Common myeloid progenitor, CD34-positive (primary cell): ENCODE measurements at regions not wholly inside any gene's neighbourhood (a gene's known extent, or its start where the extent isn't known, plus 50 kb on each side); places are given as distances from the start of the nearest gene placed in this dataset.
"Not testable (repeated sequence)": the region's sequence is repeated elsewhere in the genome, so short reads cannot be mapped to it uniquely, and the experiment has no call there.

Experiments used
- CTCF ChIA-PET: fragments of 350-600 bp; sonication (Branson Sonifier 250); formaldehyde crosslinking; loops from one replicate; lab custom pipeline; 2021; ENCODE audit warnings: antibody characterized with exemption; lab: Charles Lee
- POLR2A ChIA-PET: fragments of 350-600 bp; sonication (Branson Sonifier 250); formaldehyde crosslinking; loops from one replicate; lab custom pipeline; 2021; ENCODE audit warnings: antibody characterized with exemption; lab: Charles Lee
- DNase-seq, 3 donors: peaks; one replicate each; pipeline versions ENCODE4 v3.0.0 to v3.0.0-alpha.2; 2013
- H3K27ac ChIP-seq, 2 experiments: 1 replicate in 1 of 2; 2 replicates in 1 of 2; pipeline ENCODE4 v1.7.0; 2013; ENCODE audit warnings: inconsistent platforms in 2 of 2, low read length in 2 of 2, mild to moderate bottlenecking in 2 of 2, low read depth in 1 of 2, moderate library complexity in 1 of 2; ENCODE audit not compliant: severe bottlenecking in 2 of 2, insufficient read depth in 1 of 2, poor library complexity in 1 of 2
- H3K27me3 ChIP-seq, 5 experiments: replicated peaks in 2 of 5; 1 replicate in 3 of 5; 2 replicates in 2 of 5; pipeline versions ENCODE4 v1.6.1 to v1.7.0; 2013; ENCODE audit warnings: low read length in 4 of 5, mild to moderate bottlenecking in 2 of 5, moderate library complexity in 2 of 5, inconsistent platforms in 1 of 5; ENCODE audit not compliant: insufficient read depth in 5 of 5, control insufficient read depth in 4 of 5
- H3K36me3 ChIP-seq, 4 experiments: 1 replicate in 2 of 4; 2 replicates in 2 of 4; pipeline versions ENCODE4 v1.6.1 to v1.7.0; 2013; ENCODE audit warnings: low read length in 3 of 4, control low read depth in 1 of 4, mild to moderate bottlenecking in 1 of 4; ENCODE audit not compliant: control insufficient read depth in 4 of 4, insufficient read depth in 4 of 4
- H3K4me1 ChIP-seq, 4 experiments: 1 replicate in 3 of 4; 2 replicates in 1 of 4; pipeline versions ENCODE4 v1.6.1 to v1.7.1; 2013; ENCODE audit warnings: low read length in 3 of 4, mild to moderate bottlenecking in 3 of 4, control low read depth in 1 of 4, inconsistent platforms in 1 of 4, moderate library complexity in 1 of 4; ENCODE audit not compliant: control insufficient read depth in 4 of 4, insufficient read depth in 4 of 4; ENCODE audit errors: control extremely low read depth in 1 of 4
- H3K4me3 ChIP-seq, 7 experiments: 1 replicate in 4 of 7; 2 replicates in 3 of 7; pipeline versions ENCODE4 v1.5.1 to v1.7.0; 2013; ENCODE audit warnings: mild to moderate bottlenecking in 7 of 7, low read length in 6 of 7, moderate library complexity in 6 of 7, inconsistent platforms in 2 of 7, low read depth in 2 of 7, control low read depth in 1 of 7; ENCODE audit not compliant: insufficient read depth in 4 of 7, control insufficient read depth in 1 of 7; ENCODE audit errors: extremely low read depth in 1 of 7
- H3K9me3 ChIP-seq, 5 experiments: 1 replicate in 4 of 5; 2 replicates in 1 of 5; pipeline versions ENCODE4 v1.6.1 to v1.7.1; 2013; ENCODE audit warnings: low read length in 4 of 5, mild to moderate bottlenecking in 2 of 5, inconsistent platforms in 1 of 5, low read depth in 1 of 5, moderate library complexity in 1 of 5; ENCODE audit not compliant: control insufficient read depth in 4 of 5, insufficient read depth in 2 of 5; ENCODE audit errors: control extremely low read depth in 1 of 5
- WGBS: methylation state at CpG from one replicate; pipeline ENCODE4 v1.1.5; 2013; ENCODE audit not compliant: insufficient coverage; 5-methylcytosine and 5-hydroxymethylcytosine counted together

DNA sequence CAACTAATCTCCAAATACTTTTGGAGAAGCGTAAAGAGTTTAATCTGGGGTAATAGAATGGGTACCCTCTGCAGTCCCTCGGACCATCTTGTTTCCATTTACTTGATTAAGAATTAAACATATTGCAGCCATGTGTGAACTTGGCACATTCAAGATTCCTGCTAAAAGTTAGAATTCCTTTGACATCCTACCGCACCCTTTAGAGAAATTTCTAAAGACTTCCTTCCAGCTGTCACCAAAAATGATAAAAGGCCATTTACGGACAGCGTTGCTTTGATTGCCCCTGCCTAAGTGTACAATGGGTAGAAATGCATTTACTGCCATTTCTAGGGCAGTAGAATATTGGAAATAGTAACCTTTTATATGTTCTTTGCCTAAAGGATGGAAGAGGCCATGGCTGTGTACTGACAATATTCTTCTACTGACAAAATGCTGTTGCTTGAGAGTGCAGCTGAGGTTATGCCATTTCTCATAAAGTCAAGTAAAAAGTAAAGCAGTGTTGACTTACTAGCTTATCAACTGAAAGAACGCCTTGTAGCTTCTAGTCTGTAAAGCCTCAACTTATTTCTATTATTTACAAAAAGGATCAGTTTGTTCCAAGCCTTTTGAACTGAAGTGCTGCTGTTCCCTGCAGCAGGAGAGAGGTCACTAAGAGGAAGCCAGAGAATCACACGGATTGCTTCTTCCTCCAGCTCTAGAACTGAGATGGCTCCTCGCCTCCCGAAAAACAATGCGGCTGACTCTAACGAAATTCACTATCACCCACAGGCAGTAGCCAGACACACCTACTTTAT, 139.8 kb upstream of the BASP1 start:
- H3K4me3 ChIP-seq, result no peak overlapping the region
- no peaks in the 10 kb centered on the region for H3K9me3 ChIP-seq
- peaks cover 0 to 19% (median 2%) of the 10 kb centered on the region in 4 experiments for H3K4me1 ChIP-seq
- ChIA-PET POLR2A (no interaction called here), CTCF (interaction anchor here (1.0 kb wide), 1 partner anchor 19 kb away, joined by 3 read pairs; no protein-coding TSS in a partner anchor)
- H3K36me3 ChIP-seq, result no peaks in the 10 kb centered on the region
- no peak overlapping the region for H3K27ac ChIP-seq
- no peaks in the 10 kb centered on the region for H3K27me3 ChIP-seq
- DNase-seq, result no peak
- WGBS, result 10% methylated on average over 2 of the region's 11 CpGs

DNA sequence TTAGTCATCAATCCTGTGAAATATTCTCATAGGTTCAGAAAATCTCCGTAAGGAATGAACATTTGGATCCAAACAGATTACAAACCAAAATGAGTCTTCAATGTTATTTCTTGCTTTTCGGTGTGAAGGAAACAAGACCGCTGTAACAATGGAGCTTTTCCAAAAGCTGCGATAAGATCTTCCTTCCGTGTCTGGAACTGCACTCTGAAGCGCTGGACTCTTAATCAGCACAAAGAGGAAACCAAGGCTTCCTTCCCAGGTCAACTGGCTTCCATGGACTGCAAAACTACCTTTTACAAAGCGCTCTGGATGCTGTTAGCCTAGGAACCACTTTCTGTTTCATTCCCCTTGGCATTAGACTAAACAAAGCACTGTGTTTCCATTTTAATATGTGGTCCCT, 137.9 kb upstream of the BASP1 start:
- peak in 2 of 3 donors; percentile 28 to 43 for DNase-seq
- Histone ChIP-seq H3K27me3 (no peaks in the 10 kb centered on the region), H3K4me1 (peaks cover 0 to 19% (median 2%) of the 10 kb centered on the region in 4 experiments), H3K36me3 (no peaks in the 10 kb centered on the region), H3K4me3 (peak overlapping the region in 5 of 7 experiments; percentile 35 to 73 (median 57)), H3K27ac (no peak overlapping the region), H3K9me3 (no peaks in the 10 kb centered on the region)
- ChIA-PET CTCF (interaction anchor here (1.8 kb wide), 1 partner anchor 33 kb away, joined by 4 read pairs; no protein-coding TSS in a partner anchor), POLR2A (no interaction called here)
- 0% methylated on average over 7 of the region's 7 CpGs for WGBS

DNA sequence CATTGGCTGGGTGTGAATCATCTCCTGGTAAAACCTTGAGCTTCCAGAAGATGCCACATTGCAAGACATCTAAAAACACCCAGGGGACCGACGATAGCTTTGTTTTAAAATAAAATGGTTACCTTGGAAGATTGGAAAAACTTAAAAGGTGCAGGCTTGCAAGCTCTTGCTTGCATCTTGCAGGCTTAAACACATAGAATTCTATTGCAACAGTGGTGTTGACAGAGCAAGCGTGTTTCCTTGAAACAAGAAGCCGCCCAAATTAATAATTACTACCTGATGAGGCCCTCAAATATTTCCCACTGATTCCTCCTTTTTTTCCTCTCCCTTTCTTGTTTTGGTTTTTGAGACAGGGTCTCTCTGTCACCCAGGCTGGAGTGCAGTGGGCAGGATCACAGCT, 137.1 kb upstream of the BASP1 start:
- ChIA-PET POLR2A (no interaction called here), CTCF (interaction anchor here (1.5 to 1.8 kb wide), 2 partner anchors 32 to 53 kb away, joined by 4 to 5 read pairs; no protein-coding TSS in a partner anchor)
- 100% methylated on average over 1 of the region's 4 CpGs for WGBS

DNA sequence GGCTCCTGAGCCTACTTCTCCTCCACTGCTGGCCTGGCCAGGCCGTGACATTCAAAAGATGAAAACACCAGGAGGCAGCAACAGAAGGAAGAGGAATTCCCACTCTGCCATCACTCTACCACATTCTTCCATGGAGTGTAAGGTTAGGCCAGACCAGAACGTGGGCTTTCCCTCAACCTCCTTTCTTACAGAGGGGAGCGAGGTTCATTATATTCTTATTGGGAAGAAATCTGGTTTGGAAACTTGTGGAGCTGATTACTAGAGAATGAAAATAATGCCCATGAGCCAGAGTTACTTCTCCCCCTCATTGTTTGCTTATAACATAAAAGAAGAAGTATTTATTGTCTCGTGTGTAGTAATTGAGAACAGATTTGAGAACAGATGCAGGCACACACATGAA, 136.3 kb upstream of the BASP1 start:
- Histone ChIP-seq H3K27ac (no peak overlapping the region), H3K27me3 (no peaks in the 10 kb centered on the region), H3K4me3 (no peak overlapping the region), H3K4me1 (peaks cover 0 to 9% (median 2%) of the 10 kb centered on the region in 4 experiments), H3K36me3 (no peaks in the 10 kb centered on the region), H3K9me3 (no peaks in the 10 kb centered on the region)
- WGBS, result 86% methylated on average over 1 of the region's 4 CpGs
- DNase-seq, result no peak
- CTCF ChIA-PET, result interaction anchor here (0.6 to 1.5 kb wide), 2 partner anchors 9 to 52 kb away, joined by 3 to 5 read pairs; no protein-coding TSS in a partner anchor
- POLR2A ChIA-PET, result no interaction called here

More for the DNA sequence above, 137.1 kb upstream of the BASP1 start:
- no peak for DNase-seq
- Histone ChIP-seq H3K27ac (no peak overlapping the region), H3K9me3 (no peaks in the 10 kb centered on the region), H3K4me3 (no peak overlapping the region), H3K4me1 (peaks cover 0 to 16% (median 2%) of the 10 kb centered on the region in 4 experiments), H3K36me3 (no peaks in the 10 kb centered on the region), H3K27me3 (no peaks in the 10 kb centered on the region)

DNA sequence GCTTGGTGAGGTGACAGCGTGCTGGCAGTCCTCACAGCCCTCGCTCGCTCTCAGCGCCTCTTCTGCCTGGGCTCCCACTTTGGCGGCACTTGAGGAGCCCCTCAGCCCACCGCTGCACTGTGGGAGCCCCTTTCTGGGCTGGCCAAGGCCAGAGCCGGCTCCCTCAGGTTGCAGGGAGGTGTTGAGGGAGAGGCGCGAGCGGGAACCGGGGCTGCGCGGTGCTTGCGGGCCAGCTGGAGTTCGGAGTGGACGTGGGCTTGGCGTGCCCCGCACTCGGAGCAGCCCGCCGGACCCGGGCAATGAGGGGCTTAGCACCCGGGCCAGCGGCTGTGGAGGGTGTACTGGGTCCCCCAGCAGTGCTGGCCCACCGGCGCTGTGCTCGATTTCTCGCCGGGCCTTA, 134.2 kb upstream of the BASP1 start:
- DNase-seq, H3K9me3 ChIP-seq, H3K36me3 ChIP-seq, H3K27me3 ChIP-seq, H3K27ac ChIP-seq, H3K4me3 ChIP-seq, H3K4me1 ChIP-seq, CTCF ChIA-PET, POLR2A ChIA-PET: not testable (repeated sequence)
- WGBS, result 30% methylated on average over 2 of the region's 29 CpGs

DNA sequence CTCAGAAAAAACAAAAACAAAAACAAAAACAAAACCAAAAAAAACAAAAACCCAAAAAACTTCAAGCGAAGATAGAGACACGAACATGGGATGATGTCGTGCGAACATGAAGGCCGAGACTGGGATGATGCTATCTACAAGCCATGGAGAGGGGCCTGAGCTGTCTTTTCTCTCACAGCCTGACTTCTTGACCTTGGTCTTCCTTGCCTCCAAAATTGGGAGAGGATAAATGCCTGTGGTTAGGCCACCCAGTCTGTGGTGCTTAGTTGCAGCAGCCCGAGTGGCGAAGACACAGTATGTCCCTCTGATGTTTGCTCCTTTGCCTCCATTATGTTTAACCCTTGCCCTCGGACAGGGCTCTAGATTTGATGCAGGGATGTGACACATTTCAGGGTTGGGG, 130.4 kb upstream of the BASP1 start:
- POLR2A ChIA-PET, result no interaction called here
- Histone ChIP-seq H3K4me1 (peaks cover 0 to 6% (median 3%) of the 10 kb centered on the region in 4 experiments), H3K36me3 (no peaks in the 10 kb centered on the region), H3K9me3 (no peaks in the 10 kb centered on the region), H3K4me3 (no peak overlapping the region), H3K27ac (no peak overlapping the region), H3K27me3 (no peaks in the 10 kb centered on the region)
- WGBS, result 97% methylated on average over 8 of the region's 8 CpGs
- CTCF ChIA-PET, result no interaction called here
- DNase-seq, result no peak

DNA sequence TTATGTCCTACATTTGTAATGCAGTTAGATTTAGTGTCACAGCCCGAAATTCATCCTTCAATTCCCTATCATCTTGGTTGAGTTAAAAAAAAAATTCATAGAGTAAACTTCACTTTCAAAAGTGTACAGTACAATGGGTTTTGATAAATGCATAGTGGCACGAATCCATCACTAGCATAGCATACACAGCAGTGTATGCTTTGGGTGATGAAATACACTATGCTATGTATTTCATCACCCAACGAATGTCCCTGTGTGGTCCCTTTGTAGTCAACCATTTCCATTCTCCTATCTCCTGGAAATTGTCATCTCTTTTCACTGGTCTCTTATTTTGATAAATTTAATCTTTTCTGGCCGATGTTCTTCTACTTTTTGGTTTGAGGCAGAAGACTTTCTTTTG, 129.4 kb upstream of the BASP1 start:
- Histone ChIP-seq H3K36me3 (no peaks in the 10 kb centered on the region), H3K4me3 (no peak overlapping the region), H3K4me1 (peaks cover 0 to 6% (median 3%) of the 10 kb centered on the region in 4 experiments), H3K9me3 (no peaks in the 10 kb centered on the region), H3K27me3 (no peaks in the 10 kb centered on the region), H3K27ac (no peak overlapping the region)
- POLR2A ChIA-PET, result no interaction called here
- CTCF ChIA-PET, result no interaction called here
- WGBS, result no CpG with 5 or more reads among the region's 4 CpGs
- DNase-seq, result no peak
